DND-41 (cell line): ENCODE measurements at regions not wholly inside any gene's neighbourhood (a gene's known extent, or its start where the extent isn't known, plus 50 kb on each side); places are given as distances from the start of the nearest gene placed in this dataset.

Experiments
- ATAC-seq: fragments of 200-7000 bp; cut with Tn5 transposase; 3 replicates; pipeline ENCODE4 v1.9.1; 2021; ENCODE audit warnings: low read depth; ENCODE audit not compliant: insufficient read depth
- DNase-seq: peaks from one replicate; pipeline ENCODE4 v3.0.0-alpha.2; 2020
- H2AFZ ChIP-seq: 2 replicates; pipeline ENCODE4 v1.6.0; 2012; ENCODE audit warnings: low read depth, low read length
- H3K27ac ChIP-seq: 2 replicates; pipeline ENCODE4 v1.5.1; 2012; ENCODE audit warnings: low read length, inconsistent platforms
- H3K27me3 ChIP-seq: fragments of 200-600 bp; sonication (generic); 2 replicates; pipeline ENCODE4 v1.6.0; 2012; ENCODE audit warnings: low read length, mild to moderate bottlenecking, inconsistent platforms; ENCODE audit not compliant: insufficient read depth, poor library complexity
- H3K36me3 ChIP-seq: 2 replicates; pipeline ENCODE4 v1.5.1; 2012; ENCODE audit warnings: low read length, inconsistent platforms; ENCODE audit not compliant: insufficient read depth
- H3K4me1 ChIP-seq: 2 replicates; pipeline ENCODE4 v1.5.1; 2012; ENCODE audit warnings: mild to moderate bottlenecking, low read length; ENCODE audit not compliant: insufficient read depth
- H3K4me2 ChIP-seq: 2 replicates; pipeline ENCODE4 v1.6.0; 2012; ENCODE audit warnings: mild to moderate bottlenecking, moderate library complexity, low read length, inconsistent platforms; ENCODE audit not compliant: insufficient read depth
- H3K4me3 ChIP-seq, 2 experiments: fragments of 200-600 bp in 1 of 2; shearing (Covaris generic) in 1 of 2; 2 replicates each; pipeline ENCODE4 v1.5.1; 2012 to 2016; ENCODE audit warnings: inconsistent platforms in 2 of 2, low read length in 2 of 2, mild to moderate bottlenecking in 2 of 2, low read depth in 1 of 2, moderate library complexity in 1 of 2
- H3K79me2 ChIP-seq: 2 replicates; pipeline ENCODE4 v1.6.0; 2012; ENCODE audit warnings: low read length, inconsistent platforms; ENCODE audit not compliant: insufficient read depth
- H3K9ac ChIP-seq: 2 replicates; pipeline ENCODE4 v1.6.0; 2012; ENCODE audit warnings: low read depth, mild to moderate bottlenecking, inconsistent platforms, low read length, moderate library complexity
- H3K9me3 ChIP-seq: 2 replicates; pipeline ENCODE4 v1.5.1; 2012; ENCODE audit warnings: low read length, moderate library complexity, mild to moderate bottlenecking, inconsistent platforms; ENCODE audit not compliant: insufficient read depth, severe bottlenecking
- H4K20me1 ChIP-seq: 2 replicates; pipeline ENCODE4 v1.6.0; 2012; ENCODE audit warnings: low read length; ENCODE audit not compliant: insufficient read depth
- CTCF ChIP-seq: IDR thresholded peaks from 2 replicates; pipeline ENCODE4 v1.5.1; 2012; ENCODE audit warnings: borderline replicate concordance, low read length, moderate library complexity, mild to moderate bottlenecking; ENCODE audit not compliant: poor library complexity, severe bottlenecking; ENCODE audit errors: extremely low read depth
- EZH2 ChIP-seq: IDR thresholded peaks from 3 replicates; pipeline ENCODE4 v1.6.1; 2012; ENCODE audit warnings: borderline replicate concordance, low read depth, mild to moderate bottlenecking, moderate library complexity, low read length, inconsistent platforms; ENCODE audit not compliant: severe bottlenecking

- no peak for TF ChIP-seq CTCF
- TF ChIP-seq EZH2, result no peak
- Histone ChIP-seq H3K79me2 (no peaks in the 10 kb centered on the region), H4K20me1 (no peaks in the 10 kb centered on the region), H3K36me3 (no peaks in the 10 kb centered on the region), H3K27ac (no peak overlapping the region), H3K9ac (no peak overlapping the region), H2AFZ (no peak overlapping the region), H3K27me3 (no peaks in the 10 kb centered on the region), H3K4me3 (no peak overlapping the region), H3K9me3 (no peaks in the 10 kb centered on the region), H3K4me1 (no peaks in the 10 kb centered on the region), H3K4me2 (no peak overlapping the region)
- ATAC-seq, result no peak
- no peak for DNase-seq
Measured at GRCh38 chr2:16005816-16006536, 65.6 kb downstream of the MYCN start.

- Histone ChIP-seq H3K27me3 (no peaks in the 10 kb centered on the region), H3K9ac (no peak overlapping the region), H3K4me2 (no peak overlapping the region), H3K36me3 (no peaks in the 10 kb centered on the region), H3K27ac (no peak overlapping the region), H3K79me2 (no peaks in the 10 kb centered on the region), H2AFZ (no peak overlapping the region), H4K20me1 (no peaks in the 10 kb centered on the region), H3K4me1 (no peaks in the 10 kb centered on the region), H3K9me3 (no peaks in the 10 kb centered on the region), H3K4me3 (no peak overlapping the region)
- ATAC-seq (no peak), DNase-seq (no peak)
- no peak for TF ChIP-seq CTCF
- no peak for TF ChIP-seq EZH2
Measured at GRCh38 chr2:16005389-16005788, 65.0 kb downstream of the MYCN start.

- no peak for DNase-seq
- no peak overlapping the region for H3K9ac ChIP-seq
- H4K20me1 ChIP-seq, result no peaks in the 10 kb centered on the region
- no peak for TF ChIP-seq CTCF
- TF ChIP-seq EZH2, result no peak
- ATAC-seq, result no peak
- no peak overlapping the region for H3K27ac ChIP-seq
- no peak overlapping the region for H2AFZ ChIP-seq
- H3K27me3 ChIP-seq, result no peaks in the 10 kb centered on the region
- H3K4me3 ChIP-seq, result no peak overlapping the region
- H3K9me3 ChIP-seq, result no peaks in the 10 kb centered on the region
- no peaks in the 10 kb centered on the region for H3K4me1 ChIP-seq
- H3K79me2 ChIP-seq, result no peaks in the 10 kb centered on the region
- H3K4me2 ChIP-seq, result no peak overlapping the region
- H3K36me3 ChIP-seq, result no peaks in the 10 kb centered on the region
Measured at GRCh38 chr2:16003809-16004208, 63.5 kb downstream of the MYCN start.

GRCh38 chr2:16003152-16003551 is 62.8 kb downstream of the MYCN start:
- no peak for ATAC-seq

More at GRCh38 chr2:16003152-16003551, 62.8 kb downstream of the MYCN start:
- H2AFZ ChIP-seq, result no peak overlapping the region
- H4K20me1 ChIP-seq, result no peaks in the 10 kb centered on the region
- no peaks in the 10 kb centered on the region for H3K79me2 ChIP-seq
- no peak overlapping the region for H3K4me2 ChIP-seq
- no peak for DNase-seq
- TF ChIP-seq CTCF (no peak), EZH2 (no peak)
- H3K4me1 ChIP-seq, result no peaks in the 10 kb centered on the region
- no peak overlapping the region for H3K27ac ChIP-seq
- no peaks in the 10 kb centered on the region for H3K36me3 ChIP-seq
- no peak overlapping the region for H3K9ac ChIP-seq
- no peaks in the 10 kb centered on the region for H3K9me3 ChIP-seq
- no peaks in the 10 kb centered on the region for H3K27me3 ChIP-seq
- no peak overlapping the region for H3K4me3 ChIP-seq
